ENCODE measurements at regions not wholly inside any gene's neighbourhood (a gene's known extent, or its start where the extent isn't known, plus 50 kb on each side); places are given as distances from the start of the nearest gene placed in this dataset.

GRCh38 chr6:113009682-113010081, 662.6 kb downstream of the RFPL4B start:
- intact Hi-C loops (cut with micrococcal nuclease; ENCODE audit: unreplicated experiment), result no loop called here
- Histone ChIP-seq H3K4me1 (ENCODE audit: control insufficient read depth, insufficient read depth, low read length) (no peaks in the 10 kb centered on the region), H3K4me3 (ENCODE audit: low read depth in 2 of 2, low read length in 2 of 2) (no peak overlapping the region), H3K36me3 (ENCODE audit: control insufficient read depth, insufficient read depth, low read length) (no peaks in the 10 kb centered on the region), H3K9me3 (ENCODE audit: control insufficient read depth, insufficient read depth, low read depth, low read length) (no peaks in the 10 kb centered on the region), H3K27me3 (ENCODE audit: control insufficient read depth, insufficient read depth, low read length) (no peaks in the 10 kb centered on the region), H3K27ac (ENCODE audit: low read length) (no peak overlapping the region)
- in situ Hi-C loops (cut with HindIII; ENCODE audit: low pct_unique_long_range_greater_than_20kb, low sequenced_read_pairs), result no loop called here
- DNase-seq (ENCODE audit: low read depth, low spot score) (no peak), ATAC-seq (no peak)
- TF ChIP-seq, protein P1, sequence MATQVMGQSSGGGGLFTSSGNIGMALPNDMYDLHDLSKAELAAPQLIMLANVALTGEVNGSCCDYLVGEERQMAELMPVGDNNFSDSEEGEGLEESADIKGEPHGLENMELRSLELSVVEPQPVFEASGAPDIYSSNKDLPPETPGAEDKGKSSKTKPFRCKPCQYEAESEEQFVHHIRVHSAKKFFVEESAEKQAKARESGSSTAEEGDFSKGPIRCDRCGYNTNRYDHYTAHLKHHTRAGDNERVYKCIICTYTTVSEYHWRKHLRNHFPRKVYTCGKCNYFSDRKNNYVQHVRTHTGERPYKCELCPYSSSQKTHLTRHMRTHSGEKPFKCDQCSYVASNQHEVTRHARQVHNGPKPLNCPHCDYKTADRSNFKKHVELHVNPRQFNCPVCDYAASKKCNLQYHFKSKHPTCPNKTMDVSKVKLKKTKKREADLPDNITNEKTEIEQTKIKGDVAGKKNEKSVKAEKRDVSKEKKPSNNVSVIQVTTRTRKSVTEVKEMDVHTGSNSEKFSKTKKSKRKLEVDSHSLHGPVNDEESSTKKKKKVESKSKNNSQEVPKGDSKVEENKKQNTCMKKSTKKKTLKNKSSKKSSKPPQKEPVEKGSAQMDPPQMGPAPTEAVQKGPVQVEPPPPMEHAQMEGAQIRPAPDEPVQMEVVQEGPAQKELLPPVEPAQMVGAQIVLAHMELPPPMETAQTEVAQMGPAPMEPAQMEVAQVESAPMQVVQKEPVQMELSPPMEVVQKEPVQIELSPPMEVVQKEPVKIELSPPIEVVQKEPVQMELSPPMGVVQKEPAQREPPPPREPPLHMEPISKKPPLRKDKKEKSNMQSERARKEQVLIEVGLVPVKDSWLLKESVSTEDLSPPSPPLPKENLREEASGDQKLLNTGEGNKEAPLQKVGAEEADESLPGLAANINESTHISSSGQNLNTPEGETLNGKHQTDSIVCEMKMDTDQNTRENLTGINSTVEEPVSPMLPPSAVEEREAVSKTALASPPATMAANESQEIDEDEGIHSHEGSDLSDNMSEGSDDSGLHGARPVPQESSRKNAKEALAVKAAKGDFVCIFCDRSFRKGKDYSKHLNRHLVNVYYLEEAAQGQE (IDR thresholded peaks at IDR 0.05; ENCODE audit: insufficient read depth in 1 of 2, low read depth in 2 of 2, low read length in 1 of 2), result no peak
- TF ChIP-seq TCF7L2 (IDR thresholded peaks at IDR 0.05; ENCODE audit: low read depth, low read length) (no peak), POLR2AphosphoS5 (IDR thresholded peaks at IDR 0.05; ENCODE audit: low read depth, low read length) (no peak), SIN3A (IDR thresholded peaks at IDR 0.05; ENCODE audit: borderline replicate concordance, insufficient read depth, low read depth, low read length) (no peak)
- ChIA-PET POLR2A (no interaction called here), CTCF (no interaction called here)
- no TSS peak for BruUV-seq (replicated peaks)

DNA sequence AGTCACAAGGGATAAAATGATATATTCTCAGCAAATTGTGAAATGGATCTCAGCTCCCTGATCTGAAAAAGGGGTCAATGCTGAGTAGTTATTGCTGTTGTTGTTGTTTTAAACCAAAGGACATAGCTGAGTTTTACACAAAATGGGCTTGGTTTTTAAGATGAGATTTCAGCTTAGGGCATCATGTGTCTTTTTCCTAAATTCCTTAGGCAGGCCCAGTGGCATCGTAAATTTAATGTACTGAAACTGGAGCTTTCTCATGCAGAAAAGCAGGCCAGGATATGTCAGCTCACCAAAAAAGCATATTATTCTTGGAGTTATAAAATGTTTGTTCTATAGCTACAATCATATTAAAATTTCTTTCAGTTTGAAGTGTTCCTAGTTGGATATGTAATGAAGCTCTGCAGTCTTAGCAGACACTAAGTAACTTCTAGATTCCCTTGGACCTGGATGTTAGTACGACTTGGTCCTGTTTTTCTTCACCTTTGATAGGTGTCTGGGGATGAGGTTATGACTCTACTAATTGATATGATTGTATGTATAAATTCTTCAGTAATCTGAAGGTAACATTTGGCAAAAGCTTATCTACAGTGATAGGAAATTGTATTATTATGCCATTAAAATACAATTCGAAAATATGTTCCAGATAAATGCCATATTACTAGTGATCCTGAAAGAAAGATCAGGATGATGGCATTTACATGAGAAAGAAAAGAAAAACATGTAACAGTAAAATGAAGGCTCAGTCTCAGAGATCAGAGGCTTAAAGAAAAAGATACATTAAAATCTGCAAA, 663.3 kb downstream of the RFPL4B start:
- no TSS peak for BruUV-seq (replicated peaks)
- Histone ChIP-seq H3K4me3 (ENCODE audit: low read depth in 2 of 2, low read length in 2 of 2) (no peak overlapping the region), H3K4me1 (ENCODE audit: control insufficient read depth, insufficient read depth, low read length) (no peaks in the 10 kb centered on the region), H3K9me3 (ENCODE audit: control insufficient read depth, insufficient read depth, low read depth, low read length) (no peaks in the 10 kb centered on the region), H3K27me3 (ENCODE audit: control insufficient read depth, insufficient read depth, low read length) (no peaks in the 10 kb centered on the region), H3K36me3 (ENCODE audit: control insufficient read depth, insufficient read depth, low read length) (no peaks in the 10 kb centered on the region), H3K27ac (ENCODE audit: low read length) (no peak overlapping the region)
- POLR2A ChIA-PET, result no interaction called here
- in situ Hi-C loops (cut with HindIII; ENCODE audit: low pct_unique_long_range_greater_than_20kb, low sequenced_read_pairs) (no loop called here), intact Hi-C loops (cut with micrococcal nuclease; ENCODE audit: unreplicated experiment) (no loop called here)
- TF ChIP-seq CTCF (IDR thresholded peaks at IDR 0.05), result no peak
- no peak for TF ChIP-seq SIN3A (IDR thresholded peaks at IDR 0.05; ENCODE audit: borderline replicate concordance, insufficient read depth, low read depth, low read length)
- TF ChIP-seq TCF7L2 (IDR thresholded peaks at IDR 0.05; ENCODE audit: low read depth, low read length), result no peak
- TF ChIP-seq POLR2AphosphoS5 (IDR thresholded peaks at IDR 0.05; ENCODE audit: low read depth, low read length), result no peak
- TF ChIP-seq, protein P1 (IDR thresholded peaks at IDR 0.05; ENCODE audit: insufficient read depth in 1 of 2, low read depth in 2 of 2, low read length in 1 of 2), result no peak
- DNase-seq (ENCODE audit: low read depth, low spot score) (no peak), ATAC-seq (no peak)
- CTCF ChIA-PET, result no interaction called here
